Mucosa of gallbladder (tissue), 1 donor: ENCODE measurements at regions not wholly inside any gene's neighbourhood (a gene's known extent, or its start where the extent isn't known, plus 50 kb on each side); places are given as distances from the start of the nearest gene placed in this dataset.
"Not testable (repeated sequence)": the region's sequence is repeated elsewhere in the genome, so short reads cannot be mapped to it uniquely, and the experiment has no call there.

ENCODE experiments used
- DNase-seq: peaks from one replicate; pipeline ENCODE4 v3.0.0-alpha.2; 2020; ENCODE audit warnings: low spot score
- donor health status: DM: no; HTN: no; CAD: no.

DNA sequence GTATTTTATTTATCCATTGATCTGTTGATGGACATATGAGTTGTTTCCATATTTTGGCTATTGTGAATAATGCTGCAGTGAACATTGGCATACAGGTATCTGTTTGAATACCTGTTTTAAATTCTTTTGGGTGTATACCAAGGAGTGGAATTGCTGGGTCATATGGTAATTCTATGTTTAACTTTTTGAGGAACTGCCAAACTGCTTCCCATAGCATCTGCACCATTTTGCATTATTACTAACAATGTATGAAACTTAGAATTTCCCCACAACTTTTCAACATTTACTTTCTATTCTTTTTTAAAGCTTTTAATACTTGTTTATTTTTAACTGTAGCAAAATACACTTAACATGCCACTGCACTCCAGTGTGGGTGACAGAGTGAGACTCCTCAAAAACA, 57.0 kb upstream of the MSN start:
- no peak for DNase-seq

DNA sequence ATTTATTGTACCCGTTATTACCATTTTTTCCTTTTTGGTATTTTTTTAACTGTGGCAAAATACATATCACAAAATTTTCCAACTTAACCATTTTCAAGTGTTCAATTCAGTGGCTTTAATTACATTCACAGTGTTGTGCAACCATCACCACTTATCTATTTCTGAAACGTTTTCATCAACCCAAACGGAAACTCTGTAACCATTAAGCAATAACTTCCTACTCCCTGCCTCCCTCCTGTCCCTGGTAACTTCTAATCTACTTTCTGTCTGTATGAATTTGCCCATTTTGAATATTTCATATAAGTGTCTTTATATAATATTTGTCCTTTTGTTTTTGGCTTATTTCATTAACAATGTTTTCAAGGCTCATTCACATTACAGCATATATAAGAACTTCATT, 57.4 kb upstream of the MSN start:
- DNase-seq, result no peak

DNA sequence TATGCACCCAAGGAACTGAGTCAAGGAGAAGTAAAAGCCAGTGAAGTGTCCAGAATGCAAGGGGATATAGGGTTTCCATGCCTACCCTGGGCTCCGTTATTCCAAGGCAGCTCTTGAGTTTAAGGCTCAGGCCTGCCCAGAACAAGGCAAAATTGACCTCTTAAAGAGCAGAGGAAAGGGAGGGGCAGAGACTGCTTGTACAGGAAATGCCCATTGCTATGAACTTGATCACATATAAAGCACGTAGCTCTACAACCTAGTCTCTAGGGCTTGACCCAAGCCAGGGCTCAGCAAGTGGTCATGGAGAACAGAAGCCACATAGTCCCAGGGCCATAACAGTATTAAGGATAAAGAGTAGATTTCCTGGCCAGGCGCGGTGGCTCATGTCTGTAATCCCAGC, 58.2 kb upstream of the MSN start:
- DNase-seq, result no peak

DNA sequence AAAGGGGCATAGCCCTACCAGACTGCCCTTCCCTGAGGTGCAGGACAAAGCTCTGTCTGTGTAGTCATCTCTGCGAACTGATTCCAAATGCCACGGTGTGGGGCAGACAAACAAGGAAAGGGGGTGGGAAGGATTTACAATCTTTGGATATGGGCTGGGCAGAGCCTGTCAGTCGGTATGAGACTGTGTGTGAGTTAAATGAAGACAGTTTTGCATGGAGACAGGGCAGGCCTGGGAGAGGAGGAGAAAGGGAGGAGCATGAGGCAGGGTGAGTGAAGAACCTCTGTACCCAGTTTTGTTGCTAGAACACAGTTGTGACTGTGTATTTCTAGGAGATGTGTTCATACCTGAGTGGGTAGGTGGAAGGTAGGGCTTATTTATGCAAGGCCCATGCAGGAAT, 59.4 kb upstream of the MSN start:
- DNase-seq, result no peak

DNA sequence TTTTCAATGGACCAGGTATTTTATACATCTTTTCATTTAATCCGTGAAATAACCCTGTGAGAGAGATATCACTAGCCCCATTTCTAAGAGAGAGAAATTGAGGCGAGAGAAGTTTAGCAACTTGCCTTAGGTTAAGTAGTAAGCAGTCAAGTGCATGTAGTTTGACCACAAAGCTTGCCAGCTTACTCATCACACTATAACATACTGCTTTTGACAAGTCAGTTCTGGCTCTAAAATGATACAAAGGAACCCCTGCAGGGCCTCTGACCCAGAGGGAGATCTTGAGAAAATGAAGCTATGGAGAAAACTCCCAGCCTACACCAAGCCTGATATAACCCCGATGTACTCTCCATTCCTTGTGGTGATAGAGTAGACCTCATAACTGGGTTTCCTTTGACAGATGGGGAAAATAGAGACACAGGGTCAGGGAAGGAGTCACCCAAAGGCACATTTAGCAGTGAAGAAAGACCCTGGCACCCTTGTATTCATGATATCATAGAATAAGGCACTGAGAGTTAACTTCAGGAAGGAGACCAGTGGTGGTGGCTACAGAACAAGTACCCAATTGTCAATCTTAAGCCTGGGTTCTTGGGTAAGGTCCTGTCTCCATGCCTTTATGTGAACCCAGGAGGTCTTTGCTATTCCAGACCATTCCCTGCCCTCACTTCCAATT, 60.2 kb upstream of the MSN start:
- no peak for DNase-seq

DNA sequence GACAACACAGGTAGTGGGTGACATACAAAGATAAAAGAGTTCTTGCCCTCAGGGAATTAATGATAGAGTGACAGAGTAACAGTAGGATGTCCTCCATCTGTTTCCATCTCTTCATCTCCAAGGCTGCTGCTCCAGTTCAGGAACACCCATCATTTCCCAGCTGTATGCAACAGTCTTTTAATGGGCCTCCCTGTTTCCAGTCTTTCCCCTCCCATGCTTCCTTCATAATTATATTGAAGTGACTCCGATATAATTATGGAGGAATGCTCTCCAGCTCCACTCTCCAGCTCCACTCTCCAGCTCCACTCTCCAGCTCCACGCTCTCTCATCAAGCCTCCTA, 65.3 kb upstream of the MSN start:
- no peak for DNase-seq

DNA sequence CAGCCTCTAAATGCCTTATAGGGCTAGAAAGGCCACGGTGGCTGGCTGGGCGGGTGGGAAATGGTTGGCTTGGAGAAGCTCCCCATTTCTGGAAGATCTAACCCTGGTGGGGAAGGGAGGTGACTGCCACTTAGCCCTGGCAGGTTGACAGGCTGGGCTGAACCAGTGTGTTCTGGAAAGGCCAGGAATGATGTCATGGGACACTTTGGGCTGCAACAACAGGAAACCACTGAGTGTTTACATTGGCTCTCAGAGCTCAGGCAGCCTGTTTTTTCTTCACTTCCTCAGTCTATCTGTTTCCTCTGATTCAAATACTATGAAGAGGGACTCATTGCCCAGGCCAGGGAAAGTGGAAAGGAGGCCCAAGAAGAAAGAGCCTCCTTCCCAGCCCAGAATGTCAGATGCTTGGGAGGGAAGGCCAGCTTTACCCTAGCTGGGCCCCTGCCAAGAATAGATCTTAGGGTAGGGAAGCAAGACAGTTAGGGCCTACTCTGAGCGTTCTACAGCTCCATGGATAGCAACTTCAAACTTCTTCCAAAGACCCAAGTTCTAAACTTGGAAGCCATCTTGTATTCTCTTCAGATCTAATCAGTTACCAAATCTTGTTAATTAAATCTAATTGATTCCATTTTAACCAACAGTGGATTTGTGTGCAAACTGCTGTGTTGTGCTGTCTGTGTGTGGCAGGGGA, 65.8 kb upstream of the MSN start:
- DNase-seq, result peak; percentile 89

DNA sequence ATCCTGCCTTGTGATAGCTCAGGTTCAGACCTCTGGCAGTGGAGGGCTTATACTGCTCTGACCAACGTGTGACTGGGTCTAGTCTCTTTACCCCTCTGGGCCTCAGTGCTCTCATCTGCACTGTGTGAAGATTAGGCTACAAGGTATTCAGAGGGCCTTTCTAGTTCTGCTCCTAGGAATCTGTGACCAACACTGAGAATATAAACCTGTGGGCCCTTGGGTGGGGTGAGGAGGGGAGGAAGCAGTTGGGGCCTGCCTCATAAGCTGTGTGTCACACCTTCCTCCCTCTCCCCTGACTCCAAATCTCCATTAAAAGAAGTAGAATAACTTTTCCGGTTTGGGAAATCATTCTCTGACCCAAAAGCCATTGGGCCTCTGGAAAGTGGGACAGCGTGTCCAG, 66.3 kb upstream of the MSN start:
- DNase-seq, result no peak

DNA sequence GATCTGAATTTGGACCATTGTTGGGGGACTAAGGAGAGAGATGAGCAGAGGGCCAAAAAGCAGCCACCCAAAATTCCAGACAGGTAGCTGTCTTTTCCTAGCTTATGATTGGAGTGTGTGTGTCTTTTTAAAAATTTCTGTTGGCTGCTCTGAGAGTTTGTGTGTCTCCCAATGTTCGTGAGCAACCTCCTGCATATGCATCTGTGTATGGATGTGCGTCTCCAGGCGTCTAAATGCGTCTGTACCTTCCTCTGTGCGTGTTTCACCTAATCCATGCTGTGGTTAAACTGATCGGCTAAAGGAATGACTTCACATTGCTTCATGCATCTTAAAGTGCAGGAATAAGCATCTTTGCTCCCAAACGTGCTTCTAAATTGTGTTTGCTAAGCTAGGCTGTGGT, 65.5 kb upstream of the LAS1L start:
- no peak for DNase-seq

DNA sequence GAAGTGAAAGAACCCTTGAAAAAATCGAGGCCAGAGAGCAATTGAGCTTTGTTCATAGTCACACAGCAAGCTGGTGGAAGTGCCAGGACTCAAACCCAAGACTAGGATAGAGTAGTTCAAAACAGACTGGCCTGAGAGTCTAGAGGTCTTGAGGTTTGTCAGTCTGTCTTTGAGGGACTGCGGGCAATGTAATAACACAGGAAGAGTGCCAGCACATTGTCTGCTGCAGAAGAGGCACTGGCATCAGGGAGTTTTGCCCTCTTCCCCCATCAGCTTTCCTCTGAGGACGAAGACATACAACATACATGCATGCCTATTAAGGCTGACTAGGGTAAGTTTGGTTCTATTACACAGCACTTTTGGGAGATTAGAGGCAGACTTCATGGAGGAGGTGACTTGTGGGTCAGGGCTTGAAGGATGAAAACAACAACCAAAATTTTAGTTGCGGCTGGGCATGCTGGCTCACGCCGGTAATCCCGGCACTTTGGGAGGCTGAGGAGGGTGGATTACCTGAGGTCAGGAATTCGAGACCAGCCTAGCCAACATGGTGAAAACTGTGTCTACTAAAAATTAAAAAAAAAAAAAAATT, 64.1 kb upstream of the LAS1L start:
- no peak for DNase-seq

DNA sequence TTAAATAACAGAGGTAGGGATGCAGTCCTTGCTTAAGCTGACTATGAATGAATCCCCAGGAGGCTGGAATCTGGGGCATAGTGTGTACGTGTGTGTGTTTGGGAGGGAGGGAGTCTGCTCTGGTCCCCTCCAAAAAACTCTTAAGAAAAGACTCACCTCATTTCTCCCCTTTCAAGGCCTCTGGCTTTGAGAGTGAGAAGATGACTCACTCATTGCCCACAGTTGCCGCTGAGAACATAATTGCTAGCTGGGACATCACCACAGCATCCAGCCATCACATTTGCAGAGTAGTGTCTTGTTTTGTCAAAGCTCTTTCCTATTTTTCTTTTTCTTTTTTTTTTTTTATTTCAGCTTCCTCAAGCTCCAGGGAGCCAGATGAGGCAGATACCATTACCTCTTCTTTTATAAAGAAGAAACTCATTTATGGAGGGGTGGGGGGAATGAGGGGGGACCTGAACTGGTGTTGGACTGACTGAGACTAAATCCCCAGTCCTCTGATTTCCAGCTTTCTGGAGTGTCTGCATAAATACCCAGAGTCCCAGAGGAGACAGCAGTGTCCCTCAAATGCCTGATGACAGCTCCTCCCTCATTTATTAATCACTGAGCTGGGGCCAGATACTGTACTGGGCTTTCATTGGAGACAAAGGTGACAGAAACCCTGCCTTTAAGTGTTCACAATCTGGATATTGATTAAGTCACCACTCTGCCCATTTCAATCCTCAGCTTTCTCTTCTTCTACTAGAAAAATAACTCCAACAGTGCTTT, 61.9 kb upstream of the LAS1L start:
- DNase-seq, result peak; percentile 20

DNA sequence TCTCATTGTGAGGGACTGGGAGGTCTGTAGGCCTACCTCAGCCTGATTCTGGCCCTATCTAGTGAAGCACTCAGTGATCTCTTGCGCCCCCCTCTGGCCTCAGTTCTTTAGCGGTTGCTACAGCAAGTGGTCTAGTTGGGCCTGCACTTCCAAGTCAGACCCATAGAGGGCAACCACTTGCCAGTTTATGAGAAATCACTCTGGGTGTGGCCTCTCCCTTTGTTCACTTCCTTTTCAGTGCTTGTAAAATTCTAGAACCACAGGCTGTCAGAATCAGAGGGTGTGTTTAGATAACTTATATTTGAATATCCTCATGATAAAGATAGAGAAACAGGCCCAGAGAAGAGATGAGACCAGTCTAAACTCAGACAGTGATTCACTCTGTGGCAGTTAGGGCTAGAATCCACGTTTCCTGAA, 60.9 kb upstream of the LAS1L start:
- DNase-seq, result peak; percentile 97

DNA sequence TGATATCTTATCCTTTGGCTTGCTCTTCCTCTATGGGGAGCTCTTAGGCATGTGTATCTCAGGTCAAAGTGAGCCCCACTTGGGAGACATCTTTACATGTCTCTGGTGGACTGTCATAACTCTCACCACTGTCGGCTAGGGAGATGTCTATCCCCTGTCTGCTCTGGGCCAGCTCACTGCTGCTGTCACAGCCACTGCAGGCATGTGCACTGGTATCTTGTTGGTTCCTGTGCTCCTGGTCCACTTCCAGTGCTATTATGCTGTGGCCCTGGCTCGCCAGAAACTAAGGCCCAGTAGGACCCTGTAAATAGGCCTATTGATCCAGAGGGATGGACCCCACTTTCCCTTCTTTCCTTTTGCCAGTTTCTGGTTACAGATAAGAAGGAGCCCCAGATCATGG, 56.6 kb upstream of the LAS1L start:
- no peak for DNase-seq

DNA sequence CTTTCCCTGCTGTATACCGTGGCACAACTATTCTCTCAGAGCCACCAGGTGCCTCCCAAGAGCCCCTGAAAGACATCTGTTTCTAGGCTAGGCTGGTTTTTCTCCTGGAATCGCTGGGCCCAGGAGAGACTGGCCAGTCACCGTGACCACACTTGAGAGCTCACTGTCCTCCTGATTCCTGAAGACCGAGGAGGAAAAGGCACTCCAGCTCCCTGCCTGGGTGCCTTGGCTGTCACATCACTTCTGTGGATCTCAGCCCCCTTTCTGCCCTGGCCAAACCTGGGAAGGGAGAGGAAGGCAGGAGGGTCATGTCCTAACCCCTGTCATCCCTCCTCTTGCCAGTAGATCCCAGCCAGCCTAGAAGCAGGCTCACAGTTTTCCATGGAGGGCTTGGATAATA, 54.7 kb upstream of the LAS1L start:
- DNase-seq, result no peak

DNA sequence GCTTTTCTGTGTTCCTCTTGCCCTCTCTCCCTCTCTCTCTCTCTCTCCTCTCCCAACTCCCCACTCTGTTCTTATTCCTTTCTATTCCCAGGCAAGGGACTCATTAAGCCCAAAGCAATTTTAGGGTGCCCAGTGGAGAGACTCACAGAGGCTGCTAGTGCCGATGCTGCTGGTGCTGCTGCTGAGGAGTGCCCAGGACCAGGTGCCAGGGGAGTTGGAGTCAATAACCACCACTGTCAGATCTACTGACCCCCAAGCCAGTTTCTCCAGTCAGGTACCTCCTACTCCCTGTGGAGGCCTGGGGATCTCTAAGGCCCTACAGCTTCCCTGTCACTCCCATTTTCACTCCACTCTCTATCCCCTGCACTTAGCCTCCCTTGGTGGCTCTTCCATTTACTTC, 54.2 kb upstream of the LAS1L start:
- no peak for DNase-seq

DNA sequence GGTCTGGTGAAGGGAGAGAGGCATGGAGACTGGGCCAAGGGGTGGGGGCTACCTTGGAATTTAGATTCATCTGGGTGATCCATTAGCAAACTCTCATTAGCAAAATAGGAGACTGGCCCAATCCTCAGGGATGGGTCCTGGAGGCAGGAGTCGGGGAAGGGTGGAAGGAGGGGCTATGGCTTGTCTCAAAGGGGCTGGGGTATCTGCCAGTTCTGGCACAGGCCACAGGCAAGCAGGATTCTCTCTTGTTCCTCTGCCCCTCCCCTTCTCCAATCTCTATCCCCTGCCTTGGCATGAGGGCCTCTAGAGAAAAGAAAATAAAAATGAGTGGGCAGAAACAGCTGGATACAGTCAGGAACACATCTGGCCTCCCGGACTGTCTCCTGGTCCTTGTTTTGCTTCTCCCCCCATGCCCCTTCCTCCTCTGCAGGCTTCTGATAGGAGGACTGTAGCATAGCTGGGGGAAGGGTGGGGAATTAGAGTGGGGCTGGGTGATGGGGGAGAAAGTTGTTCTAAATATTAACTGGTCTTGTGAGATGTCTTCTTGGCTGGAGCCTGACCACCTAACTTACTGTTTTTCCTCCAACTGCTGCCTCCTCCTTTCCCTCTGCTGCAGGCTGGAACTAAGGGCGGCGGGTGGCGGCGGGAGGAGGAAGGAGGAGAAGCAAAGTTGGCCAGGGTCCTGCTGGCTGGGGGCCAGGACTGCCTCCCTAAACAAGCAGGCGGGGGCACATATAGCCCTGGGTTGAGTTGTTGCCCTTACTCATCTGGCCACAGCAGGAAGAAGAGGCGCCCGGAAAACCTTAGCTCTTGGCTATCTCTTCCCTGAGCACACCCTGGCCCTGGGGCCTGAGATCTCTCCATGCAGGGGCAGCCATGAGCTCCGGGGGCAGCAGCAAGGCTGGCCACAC, 53.3 kb upstream of the LAS1L start:
- peak; percentile 80 for DNase-seq

DNA sequence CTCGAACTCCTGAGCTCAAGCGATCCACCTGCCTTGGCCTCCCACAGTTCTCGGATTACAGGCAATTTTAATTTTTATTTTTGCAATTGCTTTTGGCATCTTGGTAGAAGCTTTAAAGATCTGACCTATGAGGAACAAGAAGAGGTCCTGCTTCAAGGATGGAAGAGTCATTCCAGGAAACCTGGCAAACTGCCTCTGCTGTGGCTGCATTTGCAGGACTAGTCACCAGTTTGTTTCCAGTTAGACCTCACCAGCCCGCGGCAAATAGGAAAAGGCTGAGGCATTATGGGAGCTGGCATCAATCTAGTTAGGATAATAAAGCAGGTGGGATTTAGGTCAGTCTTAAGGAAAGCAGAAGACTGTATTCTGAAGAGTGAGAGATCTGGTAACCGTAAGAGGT, 51.9 kb upstream of the LAS1L start:
- DNase-seq, result no peak

DNA sequence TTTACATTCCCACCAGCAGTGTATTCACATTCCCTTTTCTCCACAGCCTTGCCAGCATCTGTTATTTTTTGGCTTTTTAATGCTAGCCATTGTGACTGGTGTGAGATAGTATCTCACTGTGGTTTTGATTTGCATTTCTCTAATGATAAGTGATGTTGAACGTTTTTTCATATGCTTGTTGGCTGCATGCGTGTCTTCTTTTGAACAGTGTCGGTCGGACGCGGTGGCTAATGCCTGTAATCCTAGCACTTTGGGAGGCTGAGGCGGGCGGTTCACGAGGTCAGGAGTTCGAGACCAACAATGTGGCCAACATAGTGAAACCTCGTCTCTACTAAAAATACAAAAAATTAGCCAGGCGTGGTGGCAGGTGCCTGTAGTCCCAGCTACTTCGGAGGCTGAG, 50.6 kb upstream of the LAS1L start:
- DNase-seq, result not testable (repeated sequence)
